Pulmonary artery endothelial cell (primary cell): ENCODE measurements at regions not wholly inside any gene's neighbourhood (a gene's known extent, or its start where the extent isn't known, plus 50 kb on each side); places are given as distances from the start of the nearest gene placed in this dataset.

ENCODE experiments used
- DNase-seq: peaks from one replicate; pipeline ENCODE4 v3.0.0-alpha.2; 2011; ENCODE audit warnings: low read depth, low spot score

DNA sequence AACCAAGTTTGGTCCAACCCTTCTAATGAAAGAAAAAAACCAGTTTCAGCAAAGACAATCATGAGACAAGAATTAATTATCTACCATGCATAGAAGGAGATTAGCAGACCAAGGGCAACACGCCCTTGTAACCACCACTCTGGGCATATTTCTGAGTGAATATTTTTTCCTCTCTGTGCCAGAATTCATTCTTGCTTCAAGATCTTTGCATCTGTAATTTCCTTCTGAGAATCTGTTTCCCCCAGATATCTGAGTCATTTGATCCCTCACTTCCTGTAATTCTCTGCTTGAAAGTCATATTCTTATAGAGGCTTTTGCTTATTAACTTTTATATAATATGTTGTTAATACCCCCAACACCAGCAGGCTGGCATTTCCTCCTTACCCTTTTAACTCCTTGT lies 243.7 kb downstream of the SLC16A7 start:
- peak; percentile 95 for DNase-seq

DNA sequence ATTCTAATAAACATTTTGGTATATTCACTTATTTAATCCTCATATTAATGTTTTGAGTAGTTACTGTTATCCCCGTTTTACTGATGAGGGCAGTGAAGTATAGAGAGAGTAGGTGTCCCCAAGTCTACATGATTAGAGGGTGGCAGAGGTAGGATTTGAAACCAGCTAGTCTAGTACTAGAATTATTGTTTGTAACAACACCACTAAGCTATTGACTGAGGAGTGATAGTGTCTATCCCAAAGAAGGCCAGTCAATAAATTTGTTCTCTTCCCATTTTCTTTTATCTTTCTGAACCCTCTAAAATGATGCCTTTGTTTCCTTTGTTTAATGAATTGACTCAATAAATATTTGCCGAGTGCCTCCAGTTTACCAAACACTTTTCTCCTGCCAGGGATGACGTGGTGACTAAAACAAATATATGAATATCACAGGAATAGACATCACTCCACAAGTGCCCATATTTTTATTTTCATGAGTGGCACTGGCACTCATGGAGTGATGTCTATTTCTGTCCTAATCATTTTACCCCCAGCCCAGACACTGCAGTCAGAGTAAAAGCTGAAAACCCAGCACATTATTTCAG lies 247.5 kb downstream of the SLC16A7 start:
- DNase-seq = no peak

DNA sequence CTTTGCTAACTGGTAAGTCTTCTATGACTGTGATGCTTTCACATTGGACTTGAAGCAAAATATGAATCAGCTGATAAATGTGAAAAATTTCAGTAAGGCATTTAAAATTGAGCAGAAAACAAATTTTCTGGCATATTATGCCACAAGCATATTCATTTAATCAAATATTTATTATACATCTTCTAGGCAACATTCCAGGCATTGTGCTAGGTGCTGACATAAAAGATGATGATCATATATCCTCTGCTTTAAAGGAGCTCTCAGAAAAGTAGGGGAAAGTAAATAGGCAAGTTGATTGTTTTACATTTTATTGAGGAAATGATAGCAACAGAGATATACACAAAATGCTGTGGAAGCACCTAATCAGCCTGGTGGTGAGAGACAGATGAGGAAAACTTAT lies 248.9 kb downstream of the SLC16A7 start:
- DNase-seq = no peak

DNA sequence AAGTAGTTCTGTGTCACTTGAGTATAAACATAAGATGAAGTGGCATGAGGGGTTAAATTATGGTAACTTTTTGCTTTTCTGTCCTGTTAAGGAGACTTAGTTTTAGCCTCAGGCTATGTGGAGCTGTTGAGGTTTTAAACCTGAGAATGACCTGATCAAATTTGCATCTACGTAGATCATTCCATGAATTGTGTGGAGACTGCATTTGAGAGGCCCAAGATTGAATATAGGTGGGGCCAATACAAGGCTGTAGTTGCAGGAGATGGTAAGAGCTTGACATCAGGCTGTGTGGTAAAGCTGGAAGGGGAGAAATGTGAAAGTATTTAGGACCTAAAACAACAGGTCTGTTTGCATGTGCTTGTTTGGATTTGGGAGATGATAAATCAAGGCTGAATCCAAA lies 249.5 kb downstream of the SLC16A7 start:
- DNase-seq = no peak

DNA sequence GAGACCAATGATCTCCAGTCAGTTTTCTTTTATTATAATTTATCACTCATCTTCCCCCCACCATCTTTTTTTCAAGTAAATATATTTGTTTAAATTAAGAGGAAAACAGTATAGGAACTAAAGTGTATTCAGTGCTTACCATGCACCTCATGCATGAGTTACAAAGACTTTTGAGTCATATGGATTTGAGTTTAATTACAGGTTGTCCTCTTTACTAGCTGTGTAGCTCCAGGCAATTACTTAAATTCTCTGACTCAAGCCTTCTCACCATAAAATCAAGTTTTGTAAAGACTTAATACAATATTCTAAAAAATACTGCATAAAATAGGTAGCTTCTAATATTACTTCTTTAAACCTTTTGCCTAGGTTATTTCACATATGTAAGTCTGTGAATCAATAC lies 251.3 kb downstream of the SLC16A7 start:
- DNase-seq = no peak

DNA sequence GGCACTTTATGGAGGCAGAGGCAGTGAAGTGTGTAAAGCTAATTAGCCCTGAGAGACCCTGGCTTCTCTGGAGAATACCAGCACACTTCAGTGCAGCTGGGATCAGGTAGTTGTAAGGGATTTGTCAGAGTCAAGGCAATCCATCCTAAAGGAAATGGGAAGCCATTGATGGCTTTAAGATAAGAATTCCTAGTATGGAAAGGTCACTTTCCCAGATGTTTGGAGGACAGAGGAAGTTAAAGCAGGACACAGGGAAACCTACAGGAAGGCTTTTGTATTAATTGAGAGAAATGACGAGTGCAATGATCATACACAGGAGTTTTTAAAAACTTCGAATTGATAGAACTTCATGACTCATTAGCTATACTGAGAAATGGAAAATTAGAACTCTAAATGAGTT lies 254.4 kb downstream of the SLC16A7 start:
- no peak for DNase-seq

DNA sequence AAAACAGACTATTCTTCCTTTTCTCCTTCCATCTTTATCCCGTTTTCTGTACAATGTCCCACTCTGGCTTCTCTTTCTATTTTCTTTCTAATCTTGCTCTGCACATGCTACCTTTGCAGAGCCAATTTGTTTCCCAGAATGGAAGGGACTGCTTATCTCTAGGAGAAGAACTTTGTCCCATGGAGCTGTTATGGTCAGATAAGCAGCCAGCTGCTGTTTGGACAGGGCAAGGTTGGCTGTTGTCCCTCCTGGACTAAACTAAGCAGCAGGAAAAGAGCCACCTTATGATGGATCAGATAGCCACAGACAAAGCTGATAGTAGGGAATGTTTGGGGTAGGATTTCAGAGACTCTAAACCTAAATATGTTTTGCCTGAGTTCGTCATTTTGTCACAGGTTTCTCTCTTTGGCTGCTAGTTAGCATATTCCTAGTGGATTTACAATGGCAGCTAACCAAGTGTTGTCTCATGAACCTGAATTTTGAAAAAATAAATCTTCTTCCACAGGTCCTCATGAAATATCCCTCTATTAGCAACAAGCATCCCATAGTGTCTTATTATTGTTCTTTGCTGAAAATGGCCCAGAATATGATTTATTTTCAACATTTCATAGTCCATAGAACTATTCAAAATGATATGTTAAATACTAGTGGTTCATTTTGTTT lies 262.8 kb downstream of the SLC16A7 start:
- DNase-seq = no peak

DNA sequence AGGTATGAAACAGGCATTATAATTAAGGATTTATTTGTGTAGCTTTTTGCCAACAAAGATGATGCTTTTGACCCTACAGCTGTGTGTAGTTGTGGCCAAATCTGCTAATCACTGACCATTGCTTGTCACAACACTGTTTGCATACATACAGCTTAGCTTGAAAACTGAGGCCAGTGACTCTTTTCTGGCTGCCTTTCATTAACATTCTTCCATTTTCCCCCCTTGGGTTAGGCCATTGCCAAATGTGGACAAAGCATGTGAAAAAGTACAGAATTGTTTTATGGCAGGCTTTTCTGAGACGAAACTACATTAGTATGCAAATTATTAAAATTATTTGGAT lies 263.3 kb downstream of the SLC16A7 start:
- no peak for DNase-seq

DNA sequence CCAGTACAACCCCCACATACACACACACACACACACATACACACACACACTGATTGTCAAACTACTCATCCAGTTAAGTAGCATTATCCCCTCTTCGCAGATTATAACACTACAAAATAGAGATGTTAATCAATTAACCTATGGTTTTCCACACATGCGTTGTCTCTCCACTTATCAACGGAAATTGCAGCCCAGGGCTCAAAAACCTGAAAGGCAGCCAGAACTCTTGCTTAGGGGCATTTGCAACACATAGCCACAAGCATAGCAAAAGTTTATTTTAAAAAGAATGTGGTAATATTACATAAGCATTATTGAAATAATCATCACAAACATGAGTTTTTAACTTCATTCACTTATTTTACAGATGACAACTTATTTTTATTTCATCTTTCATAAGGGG lies 265.8 kb downstream of the SLC16A7 start:
- no peak for DNase-seq

DNA sequence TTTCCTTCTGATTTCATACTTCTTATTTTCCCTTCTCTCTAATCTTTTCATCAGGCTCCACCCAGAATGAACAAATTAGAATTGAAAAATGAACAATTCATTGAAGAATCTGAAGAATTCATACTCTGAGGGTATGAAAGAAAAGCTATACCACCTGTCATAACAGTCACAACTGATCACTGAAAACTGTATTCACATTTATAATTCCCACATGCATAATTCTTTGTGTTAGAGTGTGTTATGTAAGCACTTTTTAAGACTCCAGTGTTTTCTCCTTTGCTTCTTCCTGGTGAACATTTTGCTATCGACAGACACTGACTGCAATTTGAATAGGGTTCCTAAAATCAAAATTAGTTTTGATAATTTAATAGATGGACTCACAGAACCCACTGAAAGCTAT lies 271.2 kb downstream of the SLC16A7 start:
- no peak for DNase-seq

DNA sequence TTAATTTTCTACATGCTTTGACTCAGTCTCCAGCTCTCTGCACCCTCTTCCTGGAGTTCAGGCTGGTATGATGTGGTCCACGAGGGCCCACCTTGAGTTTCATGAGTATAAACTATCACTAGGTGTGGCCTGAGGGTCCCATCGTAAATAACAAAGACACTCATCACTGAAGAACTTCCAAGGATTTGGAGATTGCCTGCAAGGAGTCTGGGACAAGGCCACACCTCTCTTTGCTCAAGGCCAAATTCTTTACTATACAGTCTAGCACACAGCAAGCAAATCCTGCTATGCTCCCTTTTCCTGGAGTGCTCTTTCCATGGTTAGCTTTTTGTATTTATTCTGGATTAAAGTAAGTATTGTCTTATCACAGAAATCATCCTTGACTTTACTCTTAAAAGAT lies 271.9 kb downstream of the SLC16A7 start:
- no peak for DNase-seq

DNA sequence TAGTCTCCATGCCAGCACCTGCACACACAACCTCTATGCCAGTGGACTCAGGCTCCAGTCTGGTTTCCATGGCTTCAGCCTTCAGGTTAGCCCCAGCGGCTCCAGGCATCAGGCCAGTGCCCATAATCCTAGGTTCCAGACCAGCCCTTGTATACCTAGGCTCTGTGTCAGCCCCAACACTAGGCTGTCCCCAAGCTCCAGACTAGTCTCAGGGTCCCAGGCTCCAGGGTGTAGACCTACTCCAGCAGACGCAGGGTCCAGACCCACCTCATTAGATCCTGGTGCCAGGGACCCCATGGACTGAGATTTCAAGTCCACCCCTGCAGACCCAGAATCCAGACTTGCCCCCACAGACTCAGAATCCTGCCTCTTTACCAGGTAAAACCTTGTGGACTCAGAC lies 275.9 kb downstream of the SLC16A7 start:
- DNase-seq = no peak

DNA sequence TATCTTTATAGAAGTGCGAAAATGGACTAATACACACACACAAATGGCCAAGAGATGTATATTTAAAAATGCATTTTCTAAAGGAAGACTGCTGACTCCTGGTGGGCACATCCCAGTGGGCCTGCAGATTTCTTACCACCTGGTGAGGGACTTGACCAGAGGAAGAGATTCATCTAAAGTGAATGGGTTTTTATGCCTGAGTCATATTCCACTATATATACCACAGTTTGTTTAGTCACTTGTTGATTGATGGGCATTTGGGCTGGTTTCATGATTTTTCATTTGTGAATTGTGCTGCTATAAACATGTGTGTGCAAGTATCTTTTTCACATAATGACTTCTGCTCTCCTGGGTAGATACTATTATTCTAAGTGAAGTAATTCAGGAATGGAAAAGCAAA lies 277.3 kb downstream of the SLC16A7 start:
- DNase-seq = no peak

DNA sequence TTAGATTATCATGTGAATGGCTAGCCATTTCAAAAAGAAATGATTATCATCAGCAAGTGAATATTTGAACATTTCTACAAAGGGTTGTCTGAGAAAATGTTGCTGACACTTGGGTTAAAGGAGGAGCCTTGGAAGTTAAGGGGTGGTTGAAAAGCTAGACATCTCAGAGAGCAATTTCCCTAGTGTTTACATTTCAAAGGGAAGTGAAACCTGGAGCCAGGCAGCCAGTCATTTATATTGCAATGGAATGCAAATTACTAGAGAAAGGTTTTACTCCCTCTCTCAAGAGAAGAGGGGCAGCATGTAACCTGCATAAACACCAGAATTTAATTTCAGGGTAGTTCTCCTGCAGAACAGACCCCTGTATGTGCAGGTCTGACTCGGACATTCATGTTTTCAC lies 279.0 kb downstream of the SLC16A7 start:
- no peak for DNase-seq

DNA sequence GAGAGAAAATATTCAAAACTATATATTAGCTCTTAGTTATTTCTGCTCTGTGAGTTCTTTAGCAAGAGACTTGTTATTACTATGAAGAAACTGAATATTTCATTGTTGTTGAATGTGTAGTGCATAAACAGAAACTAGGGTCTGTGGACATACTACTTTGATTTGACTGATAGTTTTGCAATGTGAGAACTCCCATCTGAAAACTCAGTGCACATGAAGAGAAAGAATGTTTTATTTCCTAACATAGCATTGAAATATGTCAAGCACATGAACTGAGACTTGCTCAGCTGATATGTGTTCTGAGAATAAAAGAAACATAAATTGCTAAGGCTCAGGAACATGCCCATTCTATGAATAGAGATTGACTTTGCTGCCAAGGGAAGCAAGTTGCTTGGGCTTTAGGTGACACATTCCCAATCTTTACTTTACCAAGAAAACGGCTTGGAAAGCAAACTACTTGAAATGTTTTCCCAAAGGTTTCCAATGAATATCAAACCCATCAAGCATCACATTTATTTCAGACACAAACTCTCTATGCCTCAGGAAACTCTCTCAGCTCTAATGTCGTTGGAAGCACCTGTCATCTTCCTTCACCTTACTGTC lies 290.4 kb downstream of the SLC16A7 start:
- no peak for DNase-seq

DNA sequence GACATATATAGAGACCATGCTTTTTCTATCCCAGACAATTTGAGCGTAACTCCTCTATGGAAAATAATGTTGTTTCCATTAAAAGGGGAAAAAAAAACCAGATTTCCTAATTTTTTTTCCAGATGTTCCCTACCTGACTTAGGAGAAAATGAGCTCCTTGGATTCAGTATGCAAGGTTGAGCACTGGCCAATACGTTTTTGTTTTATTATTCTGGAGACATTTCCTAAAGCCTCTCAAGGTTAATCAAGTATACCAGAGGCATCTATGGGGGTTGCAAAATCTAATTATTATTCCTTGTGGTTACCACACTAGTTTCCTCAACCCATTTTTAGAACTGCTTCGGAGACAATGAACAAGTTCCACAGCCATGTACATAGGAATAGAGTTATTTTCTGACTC lies 291.3 kb downstream of the SLC16A7 start:
- DNase-seq = no peak

DNA sequence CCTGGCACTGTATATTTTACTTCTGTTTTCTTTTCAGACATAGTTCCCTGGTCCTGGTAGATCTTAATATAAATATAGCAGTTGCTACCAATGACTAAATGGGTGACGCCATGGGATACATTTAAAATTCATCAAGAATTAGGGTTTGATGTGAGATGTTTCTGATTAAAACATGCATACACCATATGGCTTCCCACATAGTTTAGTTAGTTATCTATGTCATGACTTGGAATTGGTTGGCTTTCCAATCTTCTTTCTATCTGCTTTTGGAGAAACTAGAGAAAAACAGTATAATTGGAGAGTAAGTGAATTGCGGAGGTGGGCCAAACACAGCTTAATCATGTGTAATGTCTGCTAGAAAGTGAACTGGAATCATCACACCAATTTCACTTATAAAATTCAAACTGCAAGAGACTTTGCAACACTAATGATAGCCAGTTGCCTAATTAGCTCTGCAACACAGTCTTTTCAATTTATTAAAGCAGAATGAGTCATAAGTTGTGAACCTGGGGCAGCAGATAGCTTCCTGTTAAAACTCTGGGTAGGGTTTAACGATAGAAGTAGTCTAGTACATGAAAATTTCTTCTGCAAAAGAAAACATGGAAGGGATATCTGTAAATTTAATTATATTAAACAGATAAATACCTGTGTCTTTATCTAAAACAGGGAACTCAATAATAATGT lies 295.2 kb downstream of the SLC16A7 start:
- DNase-seq = no peak

DNA sequence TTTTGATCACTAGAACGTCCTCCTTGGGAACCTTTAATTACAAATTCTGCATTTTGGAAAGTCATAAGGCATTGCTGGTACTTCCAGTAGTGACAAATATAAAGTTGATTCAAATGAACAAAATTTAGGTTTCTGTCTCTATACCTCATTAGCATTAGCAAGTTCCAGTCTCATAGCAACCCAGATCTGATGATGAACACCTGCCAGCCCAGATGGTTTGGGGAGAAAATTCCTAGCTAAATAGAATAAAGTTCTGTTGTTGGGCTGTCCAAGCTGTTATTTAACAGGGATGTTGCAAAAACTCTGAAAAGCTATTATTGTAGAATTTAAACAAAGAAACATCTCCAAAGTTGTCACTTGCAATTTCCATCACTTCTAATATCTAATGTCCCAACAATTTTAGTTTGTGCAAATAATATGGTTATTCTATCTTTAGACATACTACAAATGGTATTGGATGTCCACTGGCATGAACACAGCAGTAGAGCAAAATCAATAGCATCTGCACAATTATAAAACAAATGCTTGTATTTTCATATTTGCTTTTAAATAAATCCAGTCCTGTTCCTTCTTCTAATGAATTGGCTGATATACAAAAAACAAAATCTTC lies 299.4 kb downstream of the SLC16A7 start:
- DNase-seq = no peak

DNA sequence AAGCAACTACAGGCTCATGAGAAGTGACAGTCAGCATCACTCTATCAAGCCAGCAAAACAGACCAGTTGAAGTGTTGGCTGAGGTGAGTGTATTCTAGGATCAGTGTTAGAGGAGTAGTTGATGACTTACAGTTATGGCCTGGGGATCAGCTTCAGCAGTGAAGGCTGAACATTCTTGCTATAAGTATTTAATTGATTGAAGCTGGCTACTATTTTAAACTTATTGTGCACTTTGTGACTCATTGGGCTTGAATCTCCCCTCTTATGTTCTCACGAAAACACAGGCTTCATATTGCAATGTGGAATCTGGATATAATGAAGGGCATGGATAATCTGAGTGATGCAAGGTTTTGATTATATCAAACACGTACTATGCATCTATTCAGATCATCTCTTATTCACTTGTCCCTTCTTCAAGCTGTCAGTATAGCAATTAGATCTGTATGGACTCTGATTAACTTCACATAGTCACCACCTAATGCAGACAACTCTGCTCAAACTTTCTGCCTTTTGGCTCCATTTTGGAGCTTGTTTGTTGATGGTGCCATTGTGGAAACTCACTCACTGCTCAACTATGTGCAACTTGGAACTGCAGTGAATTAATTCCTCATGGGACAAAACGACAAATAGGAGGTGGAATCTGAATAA lies 309.2 kb downstream of the SLC16A7 start:
- DNase-seq = no peak

DNA sequence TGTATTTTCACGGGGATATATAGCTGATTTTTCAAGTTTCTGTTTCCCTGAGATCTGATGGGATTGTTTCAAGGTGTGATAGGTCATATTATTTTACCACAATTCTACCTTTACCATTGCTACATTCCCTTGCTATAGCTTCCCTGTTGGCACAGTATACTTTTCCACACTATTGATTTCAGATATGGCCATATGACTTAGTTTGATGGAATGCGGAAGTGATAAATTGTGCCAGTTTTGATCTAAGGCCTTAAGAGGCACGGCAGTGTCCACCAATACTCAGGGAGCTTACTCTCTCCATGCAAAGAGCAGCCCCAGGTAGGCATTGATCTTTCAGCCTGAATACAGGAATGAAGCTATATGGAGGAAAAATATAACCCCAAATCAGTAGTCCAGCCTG lies 315.7 kb downstream of the SLC16A7 start:
- DNase-seq = no peak

DNA sequence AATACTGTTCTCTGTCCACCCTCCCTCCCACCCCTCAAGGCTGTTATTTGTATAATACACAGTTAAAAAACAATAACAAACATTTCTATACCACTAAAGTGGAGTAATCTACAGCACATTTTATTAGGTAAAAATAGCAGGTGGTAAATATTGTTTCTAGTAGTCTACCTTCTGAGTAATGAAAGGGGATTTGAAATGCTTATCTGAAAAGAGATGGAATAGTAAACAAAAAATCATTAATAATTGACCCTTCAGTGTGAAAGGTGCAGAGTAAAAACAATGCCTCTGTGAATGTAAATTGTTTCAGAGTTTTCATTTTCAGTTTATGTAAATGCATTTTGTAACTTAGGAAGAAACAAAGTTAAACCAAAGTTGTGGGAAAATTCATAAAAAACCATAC lies 321.2 kb downstream of the SLC16A7 start:
- no peak for DNase-seq

DNA sequence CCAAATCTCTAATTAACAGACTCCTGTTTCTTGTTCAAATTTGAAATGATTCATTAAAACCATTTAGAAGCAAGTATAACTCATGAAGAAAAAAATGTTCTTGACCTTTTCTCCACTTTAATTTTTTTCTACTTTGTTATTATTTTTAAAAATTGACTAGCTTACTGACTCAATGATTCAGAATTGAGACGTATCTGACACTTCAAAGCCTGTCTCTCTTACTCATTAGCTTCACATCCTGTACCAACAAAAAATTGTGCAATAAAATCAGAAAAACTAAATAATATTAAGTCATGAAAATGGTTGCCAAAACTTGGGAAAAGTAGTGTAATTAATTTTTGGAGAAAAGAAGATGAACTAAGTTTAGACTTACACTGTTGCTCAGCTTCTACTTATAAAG lies 331.2 kb downstream of the SLC16A7 start:
- DNase-seq = no peak
